ENCODE measurements at regions not wholly inside any gene's neighbourhood (a gene's known extent, or its start where the extent isn't known, plus 50 kb on each side); places are given as distances from the start of the nearest gene placed in this dataset.

- TF ChIP-seq CTCF (IDR thresholded peaks at IDR 0.05) (no peak), POLR2A (IDR thresholded peaks at IDR 0.05) (no peak)
Measured at GRCh38 chr1:25126562-25126961, 105.7 kb downstream of the SYF2 start.
